ENCODE measurements at regions not wholly inside any gene's neighbourhood (a gene's known extent, or its start where the extent isn't known, plus 50 kb on each side); places are given as distances from the start of the nearest gene placed in this dataset.

- Histone ChIP-seq H3K27ac (ENCODE audit: low read depth, low read length) (no peak overlapping the region), H2AFZ (ENCODE audit: low read length) (no peak overlapping the region)
Measured at GRCh38 chr18:24954341-24954740, 397.6 kb downstream of the ZNF521 start.

More at GRCh38 chr18:24954341-24954740, 397.6 kb downstream of the ZNF521 start:
- H3K4me3 ChIP-seq (ENCODE audit: extremely low read depth in 1 of 4, insufficient read depth in 2 of 4, low read depth in 3 of 4, low read length in 4 of 4): no peak overlapping the region
- no peak overlapping the region for H3K23ac ChIP-seq (ENCODE audit: insufficient read length)
- H3K27me3 ChIP-seq (replicated peaks in 1 of 4; ENCODE audit: control insufficient read depth in 3 of 4, extremely low read depth in 1 of 4, insufficient read depth in 3 of 4, low read length in 3 of 4): peaks cover 0 to 5% (median 2%) of the 10 kb centered on the region in 4 experiments; a peak in 2 of 7 replicates
- H4K8ac ChIP-seq (ENCODE audit: extremely low read depth, insufficient read depth, low read length): no peak overlapping the region
- H3K9me3 ChIP-seq (ENCODE audit: insufficient read depth in 2 of 2, low read depth in 1 of 2, low read length in 1 of 2): no peaks in the 10 kb centered on the region
- WGBS, 2 experiments (ENCODE audit: extremely low coverage in 1 of 2, insufficient coverage in 1 of 2, insufficient read length in 1 of 2, insufficient replicate concordance in 2 of 2, low coverage in 1 of 2, low lambda C conversion rate in 2 of 2, missing lambda C conversion rate in 1 of 2): 89% methylated on average over 1 of the region's 1 CpG; no CpG with 5 or more reads in 1 of the 2 experiments
- H3K23me2 ChIP-seq (ENCODE audit: low read depth, low read length): no peaks in the 10 kb centered on the region
- ChIA-PET CTCF (ENCODE audit: partially characterized antibody) (no interaction called here), POLR2A (ENCODE audit: partially characterized antibody) (interaction anchor here (0.6 kb wide), 1 partner anchor 10 kb away, joined by 3 read pairs; no protein-coding TSS in a partner anchor)
- H3K79me2 ChIP-seq (ENCODE audit: control insufficient read depth in 1 of 2, insufficient read depth in 2 of 2, low read length in 2 of 2): no peaks in the 10 kb centered on the region
- H3K56ac ChIP-seq (replicated peaks; ENCODE audit: insufficient read length, low read depth, low read length): no peak overlapping the region
- H4K91ac ChIP-seq (replicated peaks; ENCODE audit: insufficient read length, low read length): no peak overlapping the region
- no peaks in the 10 kb centered on the region for H3K79me1 ChIP-seq (ENCODE audit: low read depth, low read length)
- H2AK5ac ChIP-seq (ENCODE audit: low read depth, low read length): no peak overlapping the region
- H3K18ac ChIP-seq (ENCODE audit: extremely low read depth, low read length): no peak overlapping the region
- no peak overlapping the region for H2BK120ac ChIP-seq (replicated peaks; ENCODE audit: low read depth, low read length)
- H4K20me1 ChIP-seq (replicated peaks in 1 of 2; ENCODE audit: control insufficient read depth in 1 of 2, insufficient read depth in 2 of 2, low read length in 2 of 2): no peaks in the 10 kb centered on the region
- no peak overlapping the region for H3K4me2 ChIP-seq (ENCODE audit: insufficient read depth in 1 of 2, low read depth in 2 of 2, low read length in 2 of 2)
- H3K14ac ChIP-seq (ENCODE audit: insufficient read length): no peak overlapping the region
- H4K5ac ChIP-seq (ENCODE audit: insufficient read length, low read depth, low read length): no peak overlapping the region
- TF ChIP-seq SP2 (IDR thresholded peaks at IDR 0.05; ENCODE audit: low read length) (no peak), SIN3A (conservative IDR thresholded peaks at IDR 0.05 in 1 of 2, IDR thresholded peaks at IDR 0.05 in 1 of 2; ENCODE audit: low read depth in 1 of 2, low read length in 2 of 2) (no peak), RXRA (IDR thresholded peaks at IDR 0.05; ENCODE audit: insufficient read depth, low read depth, low read length) (no peak), FOSL1 (IDR thresholded peaks at IDR 0.05; ENCODE audit: insufficient read depth, low read depth, low read length) (no peak), NRF1 (IDR thresholded peaks at IDR 0.05; ENCODE audit: low read depth, low read length) (no peak), SRF (IDR thresholded peaks at IDR 0.05; ENCODE audit: low read depth, low read length) (no peak), CHD2 (IDR thresholded peaks at IDR 0.05; ENCODE audit: low read length) (no peak), TEAD4 (IDR thresholded peaks at IDR 0.05; ENCODE audit: low read depth, low read length) (no peak)
- peaks cover 0 to 4% (median 0%) of the 10 kb centered on the region in 4 experiments; a peak in 1 of 7 replicates for H3K4me1 ChIP-seq (replicated peaks in 1 of 4; ENCODE audit: control insufficient read depth in 3 of 4, insufficient read depth in 4 of 4, low read length in 3 of 4)
- DNase-seq (ENCODE audit: low read depth in 1 of 2, low spot score in 2 of 2) (no peak), FAIRE-seq (no peak)
- no peak overlapping the region for H3K4ac ChIP-seq (replicated peaks; ENCODE audit: insufficient read length, low read depth, low read length)
- no peak overlapping the region for H3K9ac ChIP-seq (replicated peaks in 1 of 4; ENCODE audit: extremely low read depth in 1 of 4, low read depth in 3 of 4, low read length in 3 of 4)
- no peak overlapping the region for H2BK15ac ChIP-seq (ENCODE audit: low read length)
- H2BK12ac ChIP-seq (ENCODE audit: low read depth, low read length): no peak overlapping the region
- no peaks in the 10 kb centered on the region for H3K36me3 ChIP-seq (ENCODE audit: control insufficient read depth in 2 of 4, insufficient read depth in 4 of 4, low read length in 3 of 4)
- no peak overlapping the region for H2BK5ac ChIP-seq (ENCODE audit: low read depth, low read length)
- H2BK20ac ChIP-seq (ENCODE audit: low read length): no peak overlapping the region
